ENCODE measurements at regions not wholly inside any gene's neighbourhood (a gene's known extent, or its start where the extent isn't known, plus 50 kb on each side); places are given as distances from the start of the nearest gene placed in this dataset.

DNA sequence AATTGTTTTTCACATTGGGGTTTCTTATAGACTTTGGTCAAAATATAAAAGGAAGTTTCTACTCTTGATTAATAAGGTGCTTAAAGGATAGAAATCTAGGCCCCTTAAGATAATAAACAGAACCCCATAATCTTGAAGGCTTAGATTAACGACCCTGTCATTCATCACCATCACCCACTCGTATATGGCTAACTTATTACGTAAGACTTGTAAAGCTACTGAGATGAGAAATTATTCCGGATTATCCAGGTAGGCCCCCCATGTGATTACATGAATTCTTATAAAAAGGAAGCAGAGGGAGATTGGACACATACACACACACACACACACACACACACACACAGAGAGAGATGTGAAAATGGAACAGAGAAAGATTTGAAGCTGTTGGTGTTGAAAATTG is 1489.2 kb upstream of the TENM4 start:
- TF ChIP-seq CTCF (IDR thresholded peaks at IDR 0.05) (no peak), POLR2A (IDR thresholded peaks at IDR 0.05; ENCODE audit: low read length) (no peak), RARB (CRISPR knock-in tag; IDR thresholded peaks at IDR 0.05) (no peak), JUNB (IDR thresholded peaks at IDR 0.05) (no peak), KDM1A (IDR thresholded peaks at IDR 0.05; ENCODE audit: low read depth) (no peak), NFE2L2 (conservative IDR thresholded peaks at IDR 0.05; ENCODE audit: low read length) (no peak), BHLHE40 (IDR thresholded peaks at IDR 0.05; ENCODE audit: low read depth, low read length) (no peak), JUN (IDR thresholded peaks at IDR 0.05) (no peak), E2F6 (IDR thresholded peaks at IDR 0.05; ENCODE audit: borderline replicate concordance, low read depth) (no peak)
